DMS153 treated with DMSO at 0.1 percent for 48 hours (cell line): ENCODE measurements at regions not wholly inside any gene's neighbourhood (a gene's known extent, or its start where the extent isn't known, plus 50 kb on each side); places are given as distances from the start of the nearest gene placed in this dataset.

Source experiments
- DNase-seq: peaks from one replicate; lab custom pipeline; 2025; ENCODE audit not compliant: unreplicated experiment; lab: John Stamatoyannopoulos, UW

DNA sequence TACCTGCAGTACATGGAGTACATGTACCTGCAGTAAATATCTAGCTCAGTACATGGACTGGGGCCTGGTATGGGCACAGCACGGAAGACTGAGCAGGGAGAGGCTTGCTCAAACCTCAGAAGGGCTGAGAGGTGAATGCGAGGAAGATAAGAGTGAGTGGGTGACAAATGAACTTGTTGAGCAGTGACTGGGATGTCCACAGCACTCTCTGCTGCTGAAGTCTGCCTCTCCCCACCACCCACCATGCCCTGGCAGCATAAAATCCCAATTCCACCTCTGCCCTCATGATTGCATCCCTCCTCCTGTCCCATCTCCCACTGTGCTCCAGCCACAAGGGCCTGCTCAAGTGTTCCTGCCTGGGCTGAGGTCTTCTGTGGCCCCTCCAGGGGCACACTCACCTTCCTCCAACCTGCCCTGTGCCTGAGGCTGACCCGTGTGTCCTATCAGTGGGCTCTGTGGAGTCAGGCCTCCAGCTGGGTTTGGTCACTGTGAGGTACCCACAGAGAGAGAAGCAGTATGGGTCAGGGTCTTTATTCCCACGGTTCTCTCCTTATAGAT is 114.2 kb downstream of the FOXD2 start:
- DNase-seq: no peak

DNA sequence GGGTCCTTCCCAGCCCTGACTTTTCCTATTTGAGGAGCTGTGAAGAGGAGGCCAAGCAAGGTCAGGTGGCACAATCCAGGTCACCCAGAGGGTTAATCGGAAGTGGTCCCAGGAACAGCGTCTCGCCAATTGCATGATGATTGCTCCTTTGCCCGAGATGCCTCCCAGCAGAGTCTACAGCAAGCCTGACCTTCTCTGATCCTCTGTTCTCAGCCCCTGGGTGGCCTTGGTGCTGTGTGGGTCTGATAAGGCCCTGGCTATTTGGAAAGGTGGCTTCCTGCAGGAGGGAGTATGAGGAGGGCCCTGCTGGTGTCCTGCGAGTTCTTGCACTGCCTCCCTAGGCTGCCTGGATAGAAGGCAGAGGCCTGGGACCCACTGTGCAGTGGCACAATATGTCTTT is 116.2 kb downstream of the FOXD2 start:
- no peak for DNase-seq

DNA sequence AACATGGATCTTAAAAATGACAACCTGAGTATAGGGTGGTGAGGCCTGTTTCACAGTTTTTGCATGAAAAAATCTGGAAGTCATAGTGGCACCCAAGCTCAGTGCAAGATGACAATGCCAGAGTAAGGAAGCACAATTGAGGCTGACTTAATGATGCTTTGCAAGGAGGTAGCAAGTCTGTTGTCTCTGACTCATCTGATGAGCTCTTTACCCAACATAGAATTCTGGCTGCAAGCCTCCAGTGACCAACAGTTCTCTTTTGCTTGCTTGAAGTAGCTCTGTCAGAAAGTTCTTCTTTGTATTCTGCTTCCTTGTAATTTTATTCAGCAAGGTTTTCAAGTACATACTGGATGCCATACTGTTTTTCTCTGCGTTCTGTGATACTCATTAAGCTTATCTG is 117.1 kb downstream of the FOXD2 start:
- DNase-seq: no peak

DNA sequence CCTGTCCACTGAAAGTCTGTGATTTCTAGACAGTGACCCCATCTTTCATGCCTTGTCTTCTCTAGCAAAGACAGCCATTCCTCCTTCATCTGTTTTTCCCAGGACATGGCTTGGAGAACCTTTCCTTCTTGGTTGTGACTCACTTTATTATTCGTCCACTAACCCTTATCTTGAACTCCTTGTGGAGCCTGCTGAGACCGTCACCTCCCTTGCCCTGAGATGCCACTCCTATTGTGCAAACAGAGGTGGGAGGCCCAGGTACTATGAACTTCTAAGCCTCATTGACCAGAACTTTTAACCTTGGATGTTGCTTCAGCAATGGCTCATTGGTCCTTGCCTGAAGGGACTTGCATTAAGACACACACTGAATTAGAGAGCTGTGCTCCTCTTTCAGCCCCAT is 117.5 kb downstream of the FOXD2 start:
- no peak for DNase-seq

DNA sequence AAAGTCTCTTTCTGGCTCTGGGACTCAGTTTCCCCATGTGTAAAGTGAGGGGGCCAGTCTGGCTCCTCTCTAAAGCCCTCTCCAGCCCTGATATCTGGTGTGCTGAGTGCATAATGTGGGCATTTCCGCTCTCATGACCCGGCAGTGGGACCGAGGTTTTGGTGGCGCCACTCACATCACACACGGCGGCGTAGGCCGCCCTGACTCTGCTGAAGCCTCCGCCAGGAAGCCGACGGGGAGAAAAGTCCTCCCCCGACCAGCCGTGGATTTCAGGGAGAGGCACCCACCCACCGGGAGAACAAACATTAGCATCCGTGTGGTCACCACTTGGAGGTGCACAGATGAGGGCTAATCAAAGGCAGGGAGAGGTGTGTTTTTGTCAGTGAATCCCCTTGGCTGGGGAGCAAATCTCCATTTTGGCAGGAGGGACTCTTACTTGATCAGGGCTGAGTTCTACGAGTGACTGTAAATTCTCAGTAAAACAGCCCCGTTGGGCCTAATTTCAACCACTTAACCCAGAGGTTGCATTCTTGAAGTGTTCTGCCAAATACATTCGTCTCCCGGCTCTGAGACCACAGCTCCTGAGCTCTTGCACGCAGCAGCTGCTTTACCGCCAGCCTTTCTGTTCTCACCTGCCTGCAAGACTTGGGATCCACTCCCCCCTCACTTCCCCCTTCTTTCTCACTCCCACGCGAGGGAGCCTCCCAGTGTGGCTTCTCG is 118.2 kb downstream of the FOXD2 start:
- DNase-seq: no peak

DNA sequence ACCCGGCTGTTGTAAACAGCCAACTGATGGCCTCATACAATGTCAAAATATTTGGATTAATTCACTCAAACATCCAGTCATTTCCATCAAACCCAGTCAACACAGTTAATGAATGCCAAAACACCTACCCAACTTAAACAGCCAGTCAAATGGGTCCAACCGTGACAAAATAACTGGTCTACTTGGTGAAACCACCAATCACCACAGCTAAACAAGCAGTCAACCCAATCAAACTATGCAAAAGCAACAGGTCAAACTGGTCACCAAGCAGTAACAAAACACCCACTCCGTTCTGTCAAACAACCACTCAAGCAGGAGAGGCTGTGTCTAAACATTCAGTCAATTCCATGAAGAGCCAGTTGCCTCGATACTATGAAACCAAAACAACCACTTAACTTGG is 119.2 kb downstream of the FOXD2 start:
- DNase-seq: no peak

DNA sequence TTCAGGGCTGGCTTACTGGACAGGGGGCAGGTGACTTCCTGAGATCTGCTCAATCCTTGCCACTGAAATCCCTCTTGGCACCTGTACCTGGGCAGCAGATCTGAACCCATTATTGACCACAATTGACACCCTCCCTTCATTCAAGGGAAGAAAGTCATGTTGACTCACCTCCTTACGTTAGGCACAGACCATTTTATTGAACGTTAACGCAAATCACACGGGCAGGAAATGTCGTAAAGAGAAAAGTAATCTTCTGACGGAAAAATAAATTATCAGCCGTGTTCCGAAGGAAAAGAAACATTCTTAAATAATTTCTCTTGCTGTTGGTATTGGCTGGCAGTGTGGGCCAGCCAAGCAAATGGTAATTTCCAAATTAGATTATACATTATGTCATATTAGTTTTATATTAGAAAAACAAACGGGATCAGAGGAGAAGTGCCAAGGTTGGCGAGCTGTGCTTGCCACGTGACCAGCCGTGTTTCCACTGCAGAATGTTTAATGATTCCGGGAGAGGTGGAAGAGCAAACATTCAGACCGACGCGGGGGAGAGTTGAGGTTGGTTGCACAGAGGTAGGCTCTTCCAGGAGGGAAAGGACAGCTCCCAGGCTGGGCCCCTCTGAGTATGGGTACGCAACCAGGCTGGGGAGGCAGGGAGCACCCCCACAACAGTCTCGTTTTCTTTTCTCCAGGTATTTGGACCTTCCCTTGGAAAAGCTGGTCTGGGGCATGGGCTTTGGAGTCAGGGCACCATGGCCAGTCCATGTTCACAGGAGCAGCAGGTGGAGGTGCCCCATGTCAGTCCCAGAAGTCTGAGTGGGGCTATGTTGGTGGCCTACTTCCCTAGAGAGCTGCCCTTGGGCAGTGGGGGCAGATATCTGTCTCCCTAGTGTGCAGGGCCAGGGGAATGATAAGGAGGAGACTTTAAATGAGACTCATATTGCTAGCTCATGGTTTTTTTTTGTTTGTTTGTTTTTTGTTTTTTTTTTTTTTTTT is 121.1 kb downstream of the FOXD2 start:
- DNase-seq: peak; percentile 92

DNA sequence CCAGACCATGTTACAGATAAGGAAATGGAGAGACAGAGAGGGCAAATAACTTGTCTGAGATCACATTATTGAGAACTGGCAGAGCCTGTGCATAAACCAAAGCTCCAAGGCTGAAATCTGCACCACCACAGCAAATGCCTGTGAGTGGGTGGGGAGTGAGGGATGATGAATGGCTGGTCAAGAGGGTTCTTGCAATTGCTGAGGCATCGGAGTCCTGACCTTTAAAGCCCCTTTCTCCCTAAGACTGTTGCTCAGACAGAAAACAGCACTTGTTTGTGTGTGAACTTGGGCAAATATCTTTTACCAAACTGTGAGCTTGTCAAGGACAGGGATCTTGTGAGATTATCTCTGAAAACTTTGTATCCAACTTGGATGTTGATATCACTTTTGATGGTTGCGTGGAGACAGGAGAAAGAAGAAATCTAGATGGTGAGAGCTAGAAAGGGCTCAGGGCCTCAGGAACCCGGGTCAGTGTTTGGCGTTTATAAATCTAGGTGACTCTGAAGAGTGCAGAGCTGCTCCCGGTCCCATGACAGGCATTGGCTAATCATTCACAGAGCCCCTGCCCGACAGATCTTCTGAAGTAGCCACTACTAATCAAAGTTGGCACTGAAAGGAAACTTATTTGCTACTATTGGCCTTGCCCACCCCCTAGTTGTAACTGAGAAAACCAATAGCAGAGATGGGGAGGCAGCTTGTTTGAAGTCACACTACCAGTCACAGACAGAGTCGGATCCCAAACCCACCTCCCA is 122.3 kb downstream of the FOXD2 start:
- DNase-seq: no peak

DNA sequence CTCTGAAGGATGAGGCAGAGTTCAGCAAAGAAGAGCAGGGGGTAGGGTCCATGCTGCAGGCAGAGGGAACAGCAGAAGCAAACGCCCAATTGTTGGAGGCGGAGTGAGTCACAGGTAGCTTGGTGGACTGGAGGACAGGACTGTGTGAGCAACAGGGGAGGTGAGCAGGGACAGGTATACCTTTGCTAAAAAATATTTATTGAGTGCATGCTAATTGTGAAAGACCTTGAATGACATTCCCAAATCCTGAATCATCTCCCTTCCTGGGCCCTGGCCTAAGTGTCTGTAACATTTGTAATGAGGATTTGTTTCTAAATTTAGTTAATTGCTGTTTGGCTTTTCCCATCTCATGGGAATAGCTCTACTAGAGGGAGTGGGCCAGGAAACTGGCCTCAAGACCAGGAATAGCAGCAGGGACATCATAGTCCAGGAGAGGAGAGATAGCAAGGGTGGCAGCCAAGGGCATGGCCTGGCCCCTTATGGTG is 123.7 kb downstream of the FOXD2 start:
- DNase-seq: no peak

DNA sequence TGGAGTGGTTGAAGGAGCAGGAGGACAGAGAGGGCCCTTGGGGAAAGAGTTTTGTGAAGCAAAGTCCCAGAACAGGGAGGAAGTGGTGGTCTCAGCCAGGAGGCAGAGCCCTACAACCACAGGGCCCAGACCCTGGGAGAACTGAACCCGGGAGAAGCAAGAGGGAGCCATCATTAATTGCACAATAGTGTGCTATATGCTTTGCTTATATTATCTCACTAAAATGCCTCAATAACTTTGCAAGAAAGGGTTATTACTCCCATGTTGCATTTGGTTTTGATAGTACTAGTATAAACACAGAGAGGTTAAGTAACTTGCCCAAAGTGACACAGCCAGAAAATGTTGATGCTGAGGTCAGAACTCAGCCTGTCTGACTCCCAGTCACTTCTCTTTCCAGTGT is 124.3 kb downstream of the FOXD2 start:
- DNase-seq: no peak

DNA sequence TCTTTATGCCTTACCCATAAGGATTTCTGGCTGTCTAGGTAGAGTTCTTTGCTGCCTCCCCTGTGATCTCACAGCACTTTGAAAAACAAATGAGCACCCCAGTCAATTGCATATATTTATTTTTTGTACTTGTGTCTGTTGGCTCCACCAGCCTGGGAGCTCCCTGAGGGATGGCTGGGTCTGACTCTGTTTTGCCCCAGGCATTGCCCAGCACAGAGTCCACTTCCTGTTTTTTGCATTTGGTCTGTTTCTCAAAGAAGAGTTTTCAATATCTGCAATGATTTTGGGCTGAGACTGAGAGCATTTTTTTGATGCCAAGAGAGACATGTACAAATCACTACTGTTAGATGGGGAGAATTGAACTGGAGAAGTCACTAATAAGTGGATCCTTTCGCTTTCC is 125.0 kb downstream of the FOXD2 start:
- no peak for DNase-seq

DNA sequence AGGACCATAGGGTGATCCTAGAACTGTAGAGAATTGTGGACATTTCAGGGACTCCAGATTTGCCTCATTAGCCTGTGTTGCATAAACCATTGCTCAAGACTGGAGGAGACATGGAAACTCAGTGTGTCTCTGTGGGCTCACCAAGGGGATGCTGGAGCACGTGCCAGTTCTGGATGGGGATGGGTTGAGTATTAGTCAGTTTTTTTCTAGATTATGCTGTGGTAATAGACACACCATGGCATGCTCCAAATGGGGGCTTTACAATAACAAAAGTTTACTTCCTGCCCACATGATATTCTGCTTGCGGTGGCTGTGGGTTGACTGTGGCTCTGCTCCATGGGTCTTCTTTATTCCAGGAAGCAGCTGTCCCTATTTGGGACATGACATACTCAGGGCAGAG is 125.4 kb downstream of the FOXD2 start:
- no peak for DNase-seq

DNA sequence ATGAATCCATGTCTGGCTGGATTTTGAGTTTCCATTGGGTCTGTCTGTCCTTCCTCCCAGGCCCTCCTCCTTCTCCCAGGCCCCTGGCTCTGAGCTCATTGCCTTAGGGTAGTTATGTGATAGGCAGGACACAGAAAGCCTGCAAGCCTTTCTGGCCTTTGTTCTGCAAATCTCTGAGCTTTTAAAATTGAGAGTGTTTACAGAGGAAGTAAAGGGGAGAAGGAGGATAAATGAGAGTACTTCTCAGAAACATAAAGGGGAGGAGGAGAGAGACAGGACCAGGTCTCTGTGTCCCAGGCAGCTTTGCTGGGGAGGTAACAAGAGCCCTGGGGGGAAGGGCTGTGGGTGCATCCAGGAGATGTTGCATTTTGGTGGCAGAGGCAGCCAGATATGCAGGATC is 126.7 kb downstream of the FOXD2 start:
- DNase-seq: peak; percentile 59

DNA sequence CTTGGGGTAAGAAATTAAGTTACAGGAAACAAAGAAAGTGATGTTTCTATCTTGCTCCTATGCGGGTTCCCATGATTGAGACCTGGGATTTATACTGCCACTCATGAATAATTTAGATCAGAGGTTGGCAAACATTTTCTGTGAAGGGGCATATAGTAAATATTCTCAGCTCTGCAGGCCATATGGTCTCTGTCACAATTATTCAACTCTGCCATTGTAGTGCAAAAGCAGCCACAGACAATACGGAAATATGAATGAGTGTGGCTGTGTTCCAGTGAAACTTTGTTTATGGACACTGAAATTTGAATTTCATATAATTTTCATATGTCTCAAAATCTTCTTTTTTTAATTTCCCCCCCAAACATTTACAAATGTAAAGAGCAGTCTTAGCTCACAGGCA is 127.2 kb downstream of the FOXD2 start:
- DNase-seq: peak; percentile 59

DNA sequence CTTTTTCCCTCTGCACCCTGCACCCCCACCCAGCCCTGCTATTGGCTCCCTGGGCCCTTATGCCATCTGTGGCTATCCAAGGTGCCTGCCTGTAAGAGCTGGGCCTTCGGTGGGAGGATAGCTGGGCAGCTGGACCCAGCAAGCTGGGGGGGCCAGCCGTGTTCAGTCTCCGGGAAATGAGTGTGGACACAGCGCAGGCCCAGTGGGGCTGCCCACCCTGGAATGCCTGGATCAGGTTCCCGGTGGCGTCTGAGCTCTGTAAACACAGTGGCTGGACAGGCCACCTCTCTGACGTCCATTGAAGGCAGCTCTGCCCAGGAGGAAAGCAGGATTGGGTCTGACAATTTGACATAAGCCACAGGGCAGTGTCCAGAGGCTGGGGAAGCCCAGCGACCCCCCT is 127.8 kb downstream of the FOXD2 start:
- no peak for DNase-seq

DNA sequence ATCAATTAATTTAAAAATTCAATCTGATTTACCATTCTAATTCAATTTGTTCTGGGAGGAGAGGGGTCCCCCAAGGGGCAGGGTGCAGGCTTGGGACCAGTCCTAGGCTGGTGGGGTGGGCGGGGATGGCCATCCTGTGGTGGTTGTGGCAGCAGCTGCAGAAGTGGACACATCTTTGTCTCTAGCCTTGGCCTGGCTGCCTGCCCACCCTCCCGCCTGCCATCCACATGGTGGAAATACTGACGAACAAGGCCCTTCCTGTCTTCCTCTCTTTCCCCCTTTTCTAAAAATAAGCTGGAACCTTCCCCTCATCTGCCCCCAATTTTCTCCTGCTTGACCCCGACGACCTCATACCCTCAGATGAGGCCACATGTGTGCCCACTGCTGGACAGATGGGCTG is 130.9 kb downstream of the FOXD2 start:
- DNase-seq: no peak

DNA sequence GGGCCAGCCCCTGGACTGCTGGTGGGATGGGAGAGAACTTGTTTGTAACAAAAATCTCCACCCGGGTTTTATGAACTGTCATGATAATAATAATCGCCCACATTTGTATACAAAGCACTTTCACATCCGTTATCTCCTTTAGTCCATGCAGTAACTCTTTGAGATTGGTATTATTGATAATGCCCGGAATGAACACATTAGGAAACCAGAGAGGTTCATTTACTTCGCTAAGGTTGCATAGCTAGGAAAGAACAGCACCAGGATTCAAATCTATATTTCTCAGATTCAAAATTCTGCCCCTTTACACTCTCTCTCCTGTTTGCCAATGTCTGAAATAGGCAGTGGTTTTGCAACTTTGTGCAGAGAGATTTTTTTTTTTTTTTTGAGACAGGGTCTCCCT is 131.4 kb downstream of the FOXD2 start:
- no peak for DNase-seq

DNA sequence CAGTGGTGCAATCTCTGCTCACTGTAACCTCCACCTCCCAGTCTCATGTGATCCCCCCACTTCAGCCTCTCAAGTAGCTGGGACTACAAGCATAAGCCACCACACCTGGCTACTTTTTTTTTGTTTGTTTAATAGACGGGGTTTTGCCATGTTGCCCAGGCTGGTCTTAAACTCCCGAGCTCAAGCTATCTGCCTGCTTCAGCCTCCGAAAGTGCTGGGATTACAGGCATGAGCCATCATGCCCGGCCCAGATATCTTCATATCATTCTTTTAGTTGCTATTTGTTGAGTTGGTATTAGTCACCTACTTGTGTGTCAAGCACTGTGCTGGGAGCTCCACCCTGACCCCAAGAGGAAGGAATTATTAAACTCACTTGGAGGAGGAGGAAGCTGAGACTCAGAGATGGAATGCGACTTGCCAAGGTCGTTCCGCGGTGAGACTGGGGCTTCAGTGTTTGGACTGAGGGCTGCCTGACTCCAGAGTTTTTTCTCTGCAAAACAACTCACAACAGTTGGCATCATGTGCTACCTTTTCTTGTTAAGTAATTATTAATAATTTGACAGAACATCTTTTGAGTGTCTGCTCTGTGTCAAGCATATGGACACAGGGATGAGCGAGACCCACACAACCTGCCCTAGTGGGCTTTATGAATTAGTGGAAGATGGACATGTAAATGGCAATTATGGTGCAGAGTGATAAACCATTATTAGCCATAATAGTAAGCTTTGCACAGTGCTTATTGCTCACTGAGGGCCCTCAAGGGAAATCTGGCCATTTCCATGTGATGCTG is 132.0 kb downstream of the FOXD2 start:
- DNase-seq: peak; percentile 38

DNA sequence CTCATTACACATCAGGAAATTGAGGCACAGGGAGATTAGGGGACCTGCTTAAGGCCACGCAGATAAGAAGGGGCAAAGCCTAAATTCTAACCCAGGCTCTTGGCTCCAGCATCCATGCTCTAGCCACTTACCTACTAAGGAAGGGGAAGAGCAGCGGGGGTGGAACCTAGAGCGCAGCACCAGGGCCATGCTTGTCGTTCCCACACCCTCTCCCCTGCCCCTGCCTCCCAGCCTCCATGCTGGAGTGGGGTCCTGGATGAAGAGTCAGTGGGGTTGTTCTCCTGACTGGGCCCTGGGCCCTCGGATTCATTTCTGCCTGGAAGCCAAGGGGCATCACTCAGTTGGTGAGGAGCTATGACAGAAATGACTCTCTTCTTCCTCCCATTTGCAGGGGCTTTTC is 133.3 kb downstream of the FOXD2 start:
- DNase-seq: no peak

DNA sequence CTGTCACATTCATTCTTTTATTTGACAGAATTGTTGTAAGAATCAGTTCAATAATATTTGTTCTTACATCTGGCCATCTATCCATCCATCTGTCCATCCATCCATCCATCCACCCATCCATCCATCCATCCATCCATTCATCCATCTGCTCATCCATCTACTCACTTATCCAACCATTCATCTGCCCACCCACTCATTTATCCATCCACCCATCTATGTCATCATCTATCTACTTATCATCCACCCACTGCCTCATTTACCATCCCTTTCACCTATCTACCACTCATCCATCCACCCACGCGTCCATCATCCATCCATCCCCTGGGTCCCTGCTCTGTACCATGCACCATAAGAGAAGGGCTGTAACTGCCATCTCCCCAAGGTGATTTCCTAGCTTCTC is 134.1 kb downstream of the FOXD2 start:
- DNase-seq: no peak
